ENCODE measurements at regions not wholly inside any gene's neighbourhood (a gene's known extent, or its start where the extent isn't known, plus 50 kb on each side); places are given as distances from the start of the nearest gene placed in this dataset.

DNA sequence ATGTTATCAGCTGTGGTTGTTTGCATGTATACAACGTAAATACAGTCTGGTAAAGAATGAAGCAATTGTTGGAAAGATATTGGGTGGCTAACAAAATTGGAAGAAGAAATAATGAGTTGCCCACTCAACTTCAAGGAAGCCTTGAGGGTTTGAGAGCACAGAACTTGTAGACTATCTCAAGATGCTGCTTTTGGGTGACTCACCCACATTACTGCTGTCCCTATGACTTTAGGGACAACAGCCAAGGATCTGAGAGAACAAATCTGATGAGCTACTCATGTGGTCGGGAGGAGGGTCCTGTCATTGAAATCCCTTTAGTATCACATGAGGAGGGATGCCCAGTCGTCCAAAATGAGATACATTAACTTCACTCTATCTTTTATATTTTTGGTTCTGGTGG is 261.8 kb downstream of the GAS1 start:
- ATAC-seq (ENCODE audit: insufficient read depth, low FRiP score) (no peak), DNase-seq (no peak)
- 87 to 90% methylated on average over 3 of the region's 3 CpGs for WGBS, 2 donors
- H3K36me3 ChIP-seq (ENCODE audit: control insufficient read depth in 4 of 4, insufficient read depth in 4 of 4, low read length in 4 of 4): no peaks in the 10 kb centered on the region
- H3K27ac ChIP-seq (ENCODE audit: low read depth in 1 of 2, low read length in 1 of 2): no peak overlapping the region
- H3K4me3 ChIP-seq: no peak overlapping the region
- H3K27me3 ChIP-seq (ENCODE audit: control insufficient read depth in 3 of 3, insufficient read depth in 3 of 3, low read length in 2 of 3): no peaks in the 10 kb centered on the region
- peaks cover 0 to 2% (median 0%) of the 10 kb centered on the region in 4 donors for H3K9me3 ChIP-seq (ENCODE audit: control insufficient read depth in 4 of 4, insufficient read depth in 3 of 4, low read length in 3 of 4)
- peaks cover 0 to 8% (median 0%) of the 10 kb centered on the region in 5 donors for H3K4me1 ChIP-seq (ENCODE audit: control insufficient read depth in 5 of 5, insufficient read depth in 5 of 5, low read length in 5 of 5)
- TF ChIP-seq, protein P1, sequence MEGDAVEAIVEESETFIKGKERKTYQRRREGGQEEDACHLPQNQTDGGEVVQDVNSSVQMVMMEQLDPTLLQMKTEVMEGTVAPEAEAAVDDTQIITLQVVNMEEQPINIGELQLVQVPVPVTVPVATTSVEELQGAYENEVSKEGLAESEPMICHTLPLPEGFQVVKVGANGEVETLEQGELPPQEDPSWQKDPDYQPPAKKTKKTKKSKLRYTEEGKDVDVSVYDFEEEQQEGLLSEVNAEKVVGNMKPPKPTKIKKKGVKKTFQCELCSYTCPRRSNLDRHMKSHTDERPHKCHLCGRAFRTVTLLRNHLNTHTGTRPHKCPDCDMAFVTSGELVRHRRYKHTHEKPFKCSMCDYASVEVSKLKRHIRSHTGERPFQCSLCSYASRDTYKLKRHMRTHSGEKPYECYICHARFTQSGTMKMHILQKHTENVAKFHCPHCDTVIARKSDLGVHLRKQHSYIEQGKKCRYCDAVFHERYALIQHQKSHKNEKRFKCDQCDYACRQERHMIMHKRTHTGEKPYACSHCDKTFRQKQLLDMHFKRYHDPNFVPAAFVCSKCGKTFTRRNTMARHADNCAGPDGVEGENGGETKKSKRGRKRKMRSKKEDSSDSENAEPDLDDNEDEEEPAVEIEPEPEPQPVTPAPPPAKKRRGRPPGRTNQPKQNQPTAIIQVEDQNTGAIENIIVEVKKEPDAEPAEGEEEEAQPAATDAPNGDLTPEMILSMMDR (IDR thresholded peaks at IDR 0.05; ENCODE audit: control extremely low read depth, extremely low read depth): no peak
- no peak overlapping the region for H3K9ac ChIP-seq (ENCODE audit: insufficient read depth in 1 of 2, low read length in 2 of 2)

DNA sequence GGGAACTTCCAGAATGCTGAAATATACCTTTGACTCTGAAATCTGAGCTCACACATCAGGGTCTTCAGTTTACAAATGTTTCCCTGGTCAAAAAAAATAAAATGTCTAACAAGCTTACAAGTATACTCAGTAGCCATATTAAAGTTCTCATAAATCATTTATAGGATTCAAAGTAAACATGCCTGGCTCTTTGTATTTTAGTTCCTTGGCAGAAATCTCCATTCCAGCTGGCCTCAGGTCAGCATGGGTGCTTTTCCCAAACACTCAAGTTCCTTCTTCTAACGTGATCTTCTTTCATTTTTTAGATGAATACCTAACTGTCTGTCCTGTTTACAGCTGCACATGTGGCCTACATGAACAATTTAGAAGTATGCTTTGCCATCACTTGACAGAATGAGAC is 263.2 kb downstream of the GAS1 start:
- WGBS, 2 donors: 10 to 38% methylated on average over 1 of the region's 1 CpG
- peak in 2 of 3 donors; percentile 45 to 49 for DNase-seq

DNA sequence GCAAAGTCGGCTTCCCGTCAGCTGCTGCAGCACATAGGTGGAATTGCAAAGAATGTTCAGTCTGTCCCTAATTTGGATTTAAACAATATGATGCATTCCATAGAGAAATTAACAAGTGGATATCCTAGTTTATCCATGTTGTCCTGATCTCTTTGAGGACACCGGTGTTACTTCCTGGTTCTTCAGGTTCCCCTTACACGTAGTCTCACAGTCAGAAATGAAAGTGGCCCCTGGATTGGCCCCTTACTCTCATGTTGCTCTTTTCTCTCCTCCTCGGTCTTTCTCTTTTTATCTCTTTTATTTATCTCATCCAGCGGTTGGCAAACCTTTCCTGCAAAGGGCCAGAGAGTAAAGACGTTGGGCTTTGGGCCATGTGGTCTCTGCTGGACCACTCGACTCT is 265.1 kb downstream of the GAS1 start:
- TF ChIP-seq, protein P1 (IDR thresholded peaks at IDR 0.05; ENCODE audit: control extremely low read depth, extremely low read depth): no peak
- no peak overlapping the region for H3K4me3 ChIP-seq
- ATAC-seq (ENCODE audit: insufficient read depth, low FRiP score): no peak
- H3K27ac ChIP-seq (ENCODE audit: low read depth in 1 of 2, low read length in 1 of 2): no peak overlapping the region
- peaks cover 0 to 8% (median 0%) of the 10 kb centered on the region in 5 donors for H3K4me1 ChIP-seq (ENCODE audit: control insufficient read depth in 5 of 5, insufficient read depth in 5 of 5, low read length in 5 of 5)
- H3K27me3 ChIP-seq (ENCODE audit: control insufficient read depth in 3 of 3, insufficient read depth in 3 of 3, low read length in 2 of 3): no peaks in the 10 kb centered on the region
- H3K9ac ChIP-seq (ENCODE audit: insufficient read depth in 1 of 2, low read length in 2 of 2): no peak overlapping the region
- no peaks in the 10 kb centered on the region for H3K36me3 ChIP-seq (ENCODE audit: control insufficient read depth in 4 of 4, insufficient read depth in 4 of 4, low read length in 4 of 4)
- WGBS, 2 donors: 74 to 76% methylated on average over 8 of the region's 8 CpGs
- no peaks in the 10 kb centered on the region for H3K9me3 ChIP-seq (ENCODE audit: control insufficient read depth in 4 of 4, insufficient read depth in 3 of 4, low read length in 3 of 4)
- no peak for DNase-seq

More for the DNA sequence above, 263.2 kb downstream of the GAS1 start:
- Histone ChIP-seq H3K4me1 (ENCODE audit: control insufficient read depth in 5 of 5, insufficient read depth in 5 of 5, low read length in 5 of 5) (peaks cover 0 to 8% (median 0%) of the 10 kb centered on the region in 5 donors), H3K4me3 (no peak overlapping the region), H3K27ac (ENCODE audit: low read depth in 1 of 2, low read length in 1 of 2) (no peak overlapping the region), H3K9me3 (ENCODE audit: control insufficient read depth in 4 of 4, insufficient read depth in 3 of 4, low read length in 3 of 4) (peaks cover 0 to 2% (median 0%) of the 10 kb centered on the region in 4 donors), H3K36me3 (ENCODE audit: control insufficient read depth in 4 of 4, insufficient read depth in 4 of 4, low read length in 4 of 4) (no peaks in the 10 kb centered on the region), H3K9ac (ENCODE audit: insufficient read depth in 1 of 2, low read length in 2 of 2) (no peak overlapping the region), H3K27me3 (ENCODE audit: control insufficient read depth in 3 of 3, insufficient read depth in 3 of 3, low read length in 2 of 3) (no peaks in the 10 kb centered on the region)
- no peak for ATAC-seq (ENCODE audit: insufficient read depth, low FRiP score)
- TF ChIP-seq, protein P1 (IDR thresholded peaks at IDR 0.05; ENCODE audit: control extremely low read depth, extremely low read depth): no peak

DNA sequence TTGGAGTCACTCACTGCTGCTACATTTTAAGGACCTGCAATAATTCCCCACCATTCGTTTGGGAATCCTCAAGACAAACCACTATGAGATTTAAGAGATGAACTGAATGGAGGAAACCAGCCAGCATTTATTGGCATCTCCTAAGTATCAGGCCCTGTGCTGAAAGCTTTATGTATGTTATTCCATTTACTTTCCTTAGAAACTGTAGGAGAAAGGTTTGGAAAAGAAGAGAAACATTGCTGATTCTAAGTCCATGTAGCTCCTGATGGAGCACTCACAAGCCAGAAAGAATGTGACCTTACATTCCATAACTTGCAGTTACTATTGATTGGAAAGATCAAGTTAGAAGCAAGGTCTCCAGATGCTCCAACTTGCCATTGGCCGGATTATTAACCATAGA is 267.4 kb downstream of the GAS1 start:
- Histone ChIP-seq H3K36me3 (ENCODE audit: control insufficient read depth in 4 of 4, insufficient read depth in 4 of 4, low read length in 4 of 4) (no peaks in the 10 kb centered on the region), H3K9me3 (ENCODE audit: control insufficient read depth in 4 of 4, insufficient read depth in 3 of 4, low read length in 3 of 4) (no peaks in the 10 kb centered on the region), H3K4me3 (no peak overlapping the region), H3K27me3 (ENCODE audit: control insufficient read depth in 3 of 3, insufficient read depth in 3 of 3, low read length in 2 of 3) (no peaks in the 10 kb centered on the region), H3K9ac (ENCODE audit: insufficient read depth in 1 of 2, low read length in 2 of 2) (no peak overlapping the region), H3K27ac (ENCODE audit: low read depth in 1 of 2, low read length in 1 of 2) (no peak overlapping the region), H3K4me1 (ENCODE audit: control insufficient read depth in 5 of 5, insufficient read depth in 5 of 5, low read length in 5 of 5) (peaks cover 0 to 14% (median 0%) of the 10 kb centered on the region in 5 donors)
- WGBS, 2 donors: 81 to 89% methylated on average over 2 of the region's 2 CpGs
- no peak for ATAC-seq (ENCODE audit: insufficient read depth, low FRiP score)
- TF ChIP-seq, protein P1 (IDR thresholded peaks at IDR 0.05; ENCODE audit: control extremely low read depth, extremely low read depth): no peak
- no peak for DNase-seq

Measured in lung (tissue), 11 donors.